ENCODE measurements at regions not wholly inside any gene's neighbourhood (a gene's known extent, or its start where the extent isn't known, plus 50 kb on each side); places are given as distances from the start of the nearest gene placed in this dataset.

DNA sequence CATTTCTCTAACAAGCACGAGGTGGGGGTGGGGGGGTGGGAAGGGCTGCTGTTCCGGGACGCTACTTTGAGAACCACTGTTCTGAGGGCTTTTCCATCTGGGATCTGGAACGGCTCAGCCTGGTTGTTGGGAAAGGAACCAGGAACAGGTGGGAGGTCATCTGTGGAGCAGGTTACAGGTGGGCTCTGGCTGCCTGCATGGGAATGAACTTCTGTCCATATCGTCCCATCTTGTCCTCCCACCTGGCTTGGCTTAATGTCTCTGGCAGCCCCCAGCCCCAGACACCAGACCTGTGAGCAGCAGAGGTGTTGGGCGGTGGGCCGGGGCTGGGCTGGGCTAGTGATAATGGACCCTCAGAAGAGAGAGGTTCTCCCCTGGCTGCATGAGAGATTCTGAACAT lies 69.4 kb upstream of the TARDBP start:
- Histone ChIP-seq H3K27me3 (ENCODE audit: control insufficient read depth in 4 of 4, insufficient read depth in 4 of 4, low read length in 3 of 4) (no peaks in the 10 kb centered on the region), H3K4me1 (ENCODE audit: control insufficient read depth in 4 of 4, insufficient read depth in 4 of 4, low read length in 3 of 4) (peaks cover 0 to 14% (median 9%) of the 10 kb centered on the region in 4 donors), H3K27ac (ENCODE audit: low read depth in 1 of 2, low read length in 2 of 2) (no peak overlapping the region), H3K36me3 (ENCODE audit: control insufficient read depth in 4 of 4, insufficient read depth in 3 of 4, low read depth in 1 of 4, low read length in 3 of 4) (no peaks in the 10 kb centered on the region), H3K9ac (ENCODE audit: low read depth in 1 of 2, low read length in 2 of 2) (no peak overlapping the region), H3K4me3 (ENCODE audit: low read depth in 1 of 3, low read length in 3 of 3) (no peak overlapping the region), H3K9me3 (ENCODE audit: control insufficient read depth in 4 of 4, low read length in 3 of 4) (no peaks in the 10 kb centered on the region)
- WGBS, result 83% methylated on average over 7 of the region's 7 CpGs
- DNase-seq (ENCODE audit: low spot score), result no peak
- TF ChIP-seq EGR1 (IDR thresholded peaks at IDR 0.05; ENCODE audit: low read depth in 2 of 2) (no peak), SP1 (IDR thresholded peaks at IDR 0.05) (no peak), RXRA (IDR thresholded peaks at IDR 0.05) (no peak), HNF4A (conservative IDR thresholded peaks at IDR 0.05) (no peak), NR2F2 (IDR thresholded peaks at IDR 0.05) (no peak), FOXA1 (IDR thresholded peaks at IDR 0.05) (no peak), GABPA (IDR thresholded peaks at IDR 0.05 in 1 of 2, conservative IDR thresholded peaks at IDR 0.05 in 1 of 2) (no peak), TAF1 (conservative IDR thresholded peaks at IDR 0.05) (no peak), HNF4G (IDR thresholded peaks at IDR 0.05) (no peak), JUND (IDR thresholded peaks at IDR 0.05) (no peak), YY1 (IDR thresholded peaks at IDR 0.05) (no peak)
- TF ChIP-seq, protein P1, sequence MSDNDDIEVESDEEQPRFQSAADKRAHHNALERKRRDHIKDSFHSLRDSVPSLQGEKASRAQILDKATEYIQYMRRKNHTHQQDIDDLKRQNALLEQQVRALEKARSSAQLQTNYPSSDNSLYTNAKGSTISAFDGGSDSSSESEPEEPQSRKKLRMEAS (IDR thresholded peaks at IDR 0.05), result no peak
- TF ChIP-seq, protein P2, sequence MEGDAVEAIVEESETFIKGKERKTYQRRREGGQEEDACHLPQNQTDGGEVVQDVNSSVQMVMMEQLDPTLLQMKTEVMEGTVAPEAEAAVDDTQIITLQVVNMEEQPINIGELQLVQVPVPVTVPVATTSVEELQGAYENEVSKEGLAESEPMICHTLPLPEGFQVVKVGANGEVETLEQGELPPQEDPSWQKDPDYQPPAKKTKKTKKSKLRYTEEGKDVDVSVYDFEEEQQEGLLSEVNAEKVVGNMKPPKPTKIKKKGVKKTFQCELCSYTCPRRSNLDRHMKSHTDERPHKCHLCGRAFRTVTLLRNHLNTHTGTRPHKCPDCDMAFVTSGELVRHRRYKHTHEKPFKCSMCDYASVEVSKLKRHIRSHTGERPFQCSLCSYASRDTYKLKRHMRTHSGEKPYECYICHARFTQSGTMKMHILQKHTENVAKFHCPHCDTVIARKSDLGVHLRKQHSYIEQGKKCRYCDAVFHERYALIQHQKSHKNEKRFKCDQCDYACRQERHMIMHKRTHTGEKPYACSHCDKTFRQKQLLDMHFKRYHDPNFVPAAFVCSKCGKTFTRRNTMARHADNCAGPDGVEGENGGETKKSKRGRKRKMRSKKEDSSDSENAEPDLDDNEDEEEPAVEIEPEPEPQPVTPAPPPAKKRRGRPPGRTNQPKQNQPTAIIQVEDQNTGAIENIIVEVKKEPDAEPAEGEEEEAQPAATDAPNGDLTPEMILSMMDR (IDR thresholded peaks at IDR 0.05; ENCODE audit: low read depth, low read length, missing input control), result no peak
- TF ChIP-seq, protein P3, sequence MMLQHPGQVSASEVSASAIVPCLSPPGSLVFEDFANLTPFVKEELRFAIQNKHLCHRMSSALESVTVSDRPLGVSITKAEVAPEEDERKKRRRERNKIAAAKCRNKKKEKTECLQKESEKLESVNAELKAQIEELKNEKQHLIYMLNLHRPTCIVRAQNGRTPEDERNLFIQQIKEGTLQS (IDR thresholded peaks at IDR 0.05), result no peak
- TF ChIP-seq, protein P4, sequence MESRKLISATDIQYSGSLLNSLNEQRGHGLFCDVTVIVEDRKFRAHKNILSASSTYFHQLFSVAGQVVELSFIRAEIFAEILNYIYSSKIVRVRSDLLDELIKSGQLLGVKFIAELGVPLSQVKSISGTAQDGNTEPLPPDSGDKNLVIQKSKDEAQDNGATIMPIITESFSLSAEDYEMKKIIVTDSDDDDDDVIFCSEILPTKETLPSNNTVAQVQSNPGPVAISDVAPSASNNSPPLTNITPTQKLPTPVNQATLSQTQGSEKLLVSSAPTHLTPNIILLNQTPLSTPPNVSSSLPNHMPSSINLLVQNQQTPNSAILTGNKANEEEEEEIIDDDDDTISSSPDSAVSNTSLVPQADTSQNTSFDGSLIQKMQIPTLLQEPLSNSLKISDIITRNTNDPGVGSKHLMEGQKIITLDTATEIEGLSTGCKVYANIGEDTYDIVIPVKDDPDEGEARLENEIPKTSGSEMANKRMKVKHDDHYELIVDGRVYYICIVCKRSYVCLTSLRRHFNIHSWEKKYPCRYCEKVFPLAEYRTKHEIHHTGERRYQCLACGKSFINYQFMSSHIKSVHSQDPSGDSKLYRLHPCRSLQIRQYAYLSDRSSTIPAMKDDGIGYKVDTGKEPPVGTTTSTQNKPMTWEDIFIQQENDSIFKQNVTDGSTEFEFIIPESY (IDR thresholded peaks at IDR 0.05), result no peak
- TF ChIP-seq, protein P5, sequence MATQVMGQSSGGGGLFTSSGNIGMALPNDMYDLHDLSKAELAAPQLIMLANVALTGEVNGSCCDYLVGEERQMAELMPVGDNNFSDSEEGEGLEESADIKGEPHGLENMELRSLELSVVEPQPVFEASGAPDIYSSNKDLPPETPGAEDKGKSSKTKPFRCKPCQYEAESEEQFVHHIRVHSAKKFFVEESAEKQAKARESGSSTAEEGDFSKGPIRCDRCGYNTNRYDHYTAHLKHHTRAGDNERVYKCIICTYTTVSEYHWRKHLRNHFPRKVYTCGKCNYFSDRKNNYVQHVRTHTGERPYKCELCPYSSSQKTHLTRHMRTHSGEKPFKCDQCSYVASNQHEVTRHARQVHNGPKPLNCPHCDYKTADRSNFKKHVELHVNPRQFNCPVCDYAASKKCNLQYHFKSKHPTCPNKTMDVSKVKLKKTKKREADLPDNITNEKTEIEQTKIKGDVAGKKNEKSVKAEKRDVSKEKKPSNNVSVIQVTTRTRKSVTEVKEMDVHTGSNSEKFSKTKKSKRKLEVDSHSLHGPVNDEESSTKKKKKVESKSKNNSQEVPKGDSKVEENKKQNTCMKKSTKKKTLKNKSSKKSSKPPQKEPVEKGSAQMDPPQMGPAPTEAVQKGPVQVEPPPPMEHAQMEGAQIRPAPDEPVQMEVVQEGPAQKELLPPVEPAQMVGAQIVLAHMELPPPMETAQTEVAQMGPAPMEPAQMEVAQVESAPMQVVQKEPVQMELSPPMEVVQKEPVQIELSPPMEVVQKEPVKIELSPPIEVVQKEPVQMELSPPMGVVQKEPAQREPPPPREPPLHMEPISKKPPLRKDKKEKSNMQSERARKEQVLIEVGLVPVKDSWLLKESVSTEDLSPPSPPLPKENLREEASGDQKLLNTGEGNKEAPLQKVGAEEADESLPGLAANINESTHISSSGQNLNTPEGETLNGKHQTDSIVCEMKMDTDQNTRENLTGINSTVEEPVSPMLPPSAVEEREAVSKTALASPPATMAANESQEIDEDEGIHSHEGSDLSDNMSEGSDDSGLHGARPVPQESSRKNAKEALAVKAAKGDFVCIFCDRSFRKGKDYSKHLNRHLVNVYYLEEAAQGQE (IDR thresholded peaks at IDR 0.05), result no peak
